ENCODE measurements at regions not wholly inside any gene's neighbourhood (a gene's known extent, or its start where the extent isn't known, plus 50 kb on each side); places are given as distances from the start of the nearest gene placed in this dataset.

DNA sequence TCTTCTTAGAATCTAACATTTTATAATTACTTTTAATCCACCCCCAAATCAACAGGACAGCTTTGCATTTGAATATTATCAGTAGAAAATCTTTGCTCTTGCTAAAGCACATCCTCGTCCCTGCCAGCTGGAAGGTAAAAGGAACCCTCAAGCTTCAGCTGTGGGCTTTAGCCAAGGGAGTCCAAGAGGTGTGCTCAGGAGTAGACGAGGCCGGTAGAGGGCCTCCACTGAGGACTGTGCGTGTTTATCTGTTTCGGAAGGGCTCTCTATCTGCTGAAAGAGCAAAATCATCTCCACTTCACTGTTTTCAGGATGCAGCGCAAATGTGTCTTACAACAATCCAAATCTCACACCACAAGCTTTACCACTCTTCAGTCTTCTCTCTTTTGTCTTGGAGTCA, 257.4 kb upstream of the IL12A start:
- no peak overlapping the region for H3K9ac ChIP-seq
- H3K4me1 ChIP-seq (ENCODE audit: low read depth, poor library complexity, severe bottlenecking): no peaks in the 10 kb centered on the region
- H2AFZ ChIP-seq (ENCODE audit: low read depth): no peak overlapping the region
- no peak overlapping the region for H3K4me3 ChIP-seq (IDR thresholded peaks at IDR 0.05; ENCODE audit: insufficient read depth, low read depth, low read length)
- H3K36me3 ChIP-seq (ENCODE audit: insufficient read depth): no peaks in the 10 kb centered on the region
- no peak overlapping the region for H3K27ac ChIP-seq
- H4K20me1 ChIP-seq (ENCODE audit: insufficient read depth): no peaks in the 10 kb centered on the region
- no peak for TF ChIP-seq CTCF (conservative IDR thresholded peaks at IDR 0.05; ENCODE audit: low read depth, low read length)
- H3K4me2 ChIP-seq: no peak overlapping the region
- H3K27me3 ChIP-seq (ENCODE audit: insufficient read depth, low read depth): no peaks in the 10 kb centered on the region
- no peaks in the 10 kb centered on the region for H3K79me2 ChIP-seq (ENCODE audit: insufficient read depth, low read depth)

DNA sequence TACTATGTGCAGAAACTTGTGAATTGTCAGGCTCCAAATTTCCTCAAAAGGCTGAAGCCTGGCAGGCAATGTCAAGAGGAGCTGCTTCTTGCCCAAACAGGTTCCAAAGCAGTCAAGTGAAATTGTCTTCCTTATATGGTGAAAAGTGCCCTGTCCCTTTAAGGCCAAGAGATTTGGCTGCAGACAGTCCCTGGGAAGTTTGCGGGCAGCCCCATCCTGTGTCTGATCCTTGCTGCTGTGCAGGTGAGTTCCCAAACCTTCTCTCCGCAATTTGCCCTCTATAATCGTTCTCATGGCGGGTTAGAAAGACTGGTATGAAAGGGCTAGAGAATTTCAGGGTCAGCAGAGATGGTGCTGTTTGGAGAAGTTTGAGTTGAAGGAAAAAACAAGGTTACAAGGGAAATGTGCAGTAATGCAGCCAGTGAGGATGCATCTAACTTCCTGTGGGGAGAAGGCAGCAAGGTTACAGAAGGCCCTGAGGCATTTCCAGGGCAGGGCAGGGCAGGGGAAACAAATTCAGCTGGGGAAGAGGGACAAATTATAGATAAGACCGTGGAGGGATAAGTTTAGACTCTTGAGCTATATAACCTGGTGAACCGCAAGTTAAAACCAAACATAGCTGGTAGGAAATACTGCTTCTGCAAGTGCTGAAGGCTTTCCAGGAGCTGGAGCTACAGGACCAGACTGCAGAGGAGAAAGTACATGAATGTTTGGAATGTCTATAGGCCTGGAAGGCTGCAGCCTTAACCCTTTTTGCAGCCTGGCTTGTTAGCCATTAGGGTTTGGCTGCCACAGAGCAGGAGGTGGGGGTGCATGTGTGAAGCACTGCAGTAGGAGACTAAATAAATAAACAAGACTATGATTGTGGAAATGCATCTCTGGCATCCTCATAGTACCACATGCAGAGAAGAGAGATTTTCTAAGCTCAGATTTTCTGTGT, 256.2 kb upstream of the IL12A start:
- Histone ChIP-seq H3K36me3 (ENCODE audit: insufficient read depth) (no peaks in the 10 kb centered on the region), H3K27me3 (ENCODE audit: insufficient read depth, low read depth) (no peaks in the 10 kb centered on the region), H3K4me3 (IDR thresholded peaks at IDR 0.05; ENCODE audit: insufficient read depth, low read depth, low read length) (no peak overlapping the region), H3K4me2 (no peak overlapping the region), H3K27ac (no peak overlapping the region), H3K79me2 (ENCODE audit: insufficient read depth, low read depth) (no peaks in the 10 kb centered on the region), H4K20me1 (ENCODE audit: insufficient read depth) (no peaks in the 10 kb centered on the region), H2AFZ (ENCODE audit: low read depth) (no peak overlapping the region), H3K4me1 (ENCODE audit: low read depth, poor library complexity, severe bottlenecking) (no peaks in the 10 kb centered on the region), H3K9ac (no peak overlapping the region)
- TF ChIP-seq CTCF (conservative IDR thresholded peaks at IDR 0.05; ENCODE audit: low read depth, low read length): no peak

GRCh38 chr3:159733194-159733860, 255.3 kb upstream of the IL12A start:
- H3K27me3 ChIP-seq (ENCODE audit: insufficient read depth, low read depth): no peaks in the 10 kb centered on the region
- TF ChIP-seq CTCF (conservative IDR thresholded peaks at IDR 0.05; ENCODE audit: low read depth, low read length): no peak
- H3K4me3 ChIP-seq (IDR thresholded peaks at IDR 0.05; ENCODE audit: insufficient read depth, low read depth, low read length): no peak overlapping the region
- H3K4me2 ChIP-seq: no peak overlapping the region
- H2AFZ ChIP-seq (ENCODE audit: low read depth): no peak overlapping the region
- no peaks in the 10 kb centered on the region for H4K20me1 ChIP-seq (ENCODE audit: insufficient read depth)
- H3K4me1 ChIP-seq (ENCODE audit: low read depth, poor library complexity, severe bottlenecking): no peaks in the 10 kb centered on the region
- no peaks in the 10 kb centered on the region for H3K36me3 ChIP-seq (ENCODE audit: insufficient read depth)
- H3K79me2 ChIP-seq (ENCODE audit: insufficient read depth, low read depth): no peaks in the 10 kb centered on the region
- no peak overlapping the region for H3K9ac ChIP-seq
- no peak overlapping the region for H3K27ac ChIP-seq

DNA sequence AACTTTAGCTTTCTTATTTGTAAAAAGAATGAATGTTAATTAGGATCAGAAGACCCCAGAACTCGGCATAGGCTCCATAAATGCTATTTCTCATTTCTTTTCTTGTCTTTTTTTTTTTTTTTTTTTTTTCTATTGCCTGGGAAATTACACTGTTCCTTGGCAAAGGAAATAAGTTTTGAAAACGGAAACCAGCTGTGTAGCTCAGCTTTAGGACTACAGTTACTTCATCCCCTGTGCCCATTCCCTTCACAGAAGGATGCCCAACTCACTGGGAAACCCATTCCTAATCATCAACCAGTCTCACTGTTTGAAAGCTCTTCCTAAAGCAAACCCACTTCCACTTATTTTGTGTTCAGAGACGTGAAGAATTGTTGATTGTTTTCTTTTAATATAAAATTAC, 254.0 kb upstream of the IL12A start:
- H3K4me1 ChIP-seq (ENCODE audit: low read depth, poor library complexity, severe bottlenecking): no peaks in the 10 kb centered on the region
- H3K27me3 ChIP-seq (ENCODE audit: insufficient read depth, low read depth): no peaks in the 10 kb centered on the region
- no peak overlapping the region for H3K9ac ChIP-seq
- H3K4me2 ChIP-seq: no peak overlapping the region
- no peak for TF ChIP-seq CTCF (conservative IDR thresholded peaks at IDR 0.05; ENCODE audit: low read depth, low read length)
- no peak overlapping the region for H3K27ac ChIP-seq
- no peaks in the 10 kb centered on the region for H3K36me3 ChIP-seq (ENCODE audit: insufficient read depth)
- no peaks in the 10 kb centered on the region for H4K20me1 ChIP-seq (ENCODE audit: insufficient read depth)
- H2AFZ ChIP-seq (ENCODE audit: low read depth): no peak overlapping the region
- H3K4me3 ChIP-seq (IDR thresholded peaks at IDR 0.05; ENCODE audit: insufficient read depth, low read depth, low read length): no peak overlapping the region
- H3K79me2 ChIP-seq (ENCODE audit: insufficient read depth, low read depth): no peaks in the 10 kb centered on the region

All from KMS-11 (cell line).